Fibroblast of lung (primary cell): ENCODE measurements at regions not wholly inside any gene's neighbourhood (a gene's known extent, or its start where the extent isn't known, plus 50 kb on each side); places are given as distances from the start of the nearest gene placed in this dataset.

Source experiments
- EZH2 ChIP-seq: IDR thresholded peaks from 2 replicates; pipeline ENCODE4 v1.5.1; 2012; ENCODE audit warnings: low read length, control low read depth, mild to moderate bottlenecking; ENCODE audit errors: missing control alignments
- TF ChIP-seq, protein P1 (sequence below), 2 donors: IDR thresholded peaks in 1 of 2; conservative IDR thresholded peaks in 1 of 2; 1 replicate in 1 of 2; 2 replicates in 1 of 2; pipeline ENCODE4 v1.5.1; 2011 to 2012; ENCODE audit warnings: low read length in 2 of 2, control low read depth in 1 of 2, inconsistent platforms in 1 of 2, low read depth in 1 of 2, mild to moderate bottlenecking in 1 of 2

DNA sequence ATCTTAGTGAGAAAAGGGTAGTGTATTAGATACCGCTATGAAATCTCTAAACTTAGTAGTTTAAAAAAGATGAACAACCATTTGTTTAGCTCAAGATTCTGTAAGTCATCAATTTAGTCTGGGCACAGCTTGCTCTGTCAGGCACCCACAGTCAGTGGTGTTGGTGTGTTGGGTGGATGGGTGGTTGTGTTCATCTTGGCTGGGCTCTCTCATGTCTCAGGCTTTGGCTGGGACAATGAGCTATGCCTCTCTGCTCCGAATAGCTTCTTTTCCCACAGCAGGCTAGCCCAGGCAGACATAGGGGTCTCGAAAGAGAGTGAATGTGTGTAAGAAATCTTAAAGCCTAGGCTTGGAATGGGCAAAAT lies 127.0 kb upstream of the GATB start:
- TF ChIP-seq, protein P1, sequence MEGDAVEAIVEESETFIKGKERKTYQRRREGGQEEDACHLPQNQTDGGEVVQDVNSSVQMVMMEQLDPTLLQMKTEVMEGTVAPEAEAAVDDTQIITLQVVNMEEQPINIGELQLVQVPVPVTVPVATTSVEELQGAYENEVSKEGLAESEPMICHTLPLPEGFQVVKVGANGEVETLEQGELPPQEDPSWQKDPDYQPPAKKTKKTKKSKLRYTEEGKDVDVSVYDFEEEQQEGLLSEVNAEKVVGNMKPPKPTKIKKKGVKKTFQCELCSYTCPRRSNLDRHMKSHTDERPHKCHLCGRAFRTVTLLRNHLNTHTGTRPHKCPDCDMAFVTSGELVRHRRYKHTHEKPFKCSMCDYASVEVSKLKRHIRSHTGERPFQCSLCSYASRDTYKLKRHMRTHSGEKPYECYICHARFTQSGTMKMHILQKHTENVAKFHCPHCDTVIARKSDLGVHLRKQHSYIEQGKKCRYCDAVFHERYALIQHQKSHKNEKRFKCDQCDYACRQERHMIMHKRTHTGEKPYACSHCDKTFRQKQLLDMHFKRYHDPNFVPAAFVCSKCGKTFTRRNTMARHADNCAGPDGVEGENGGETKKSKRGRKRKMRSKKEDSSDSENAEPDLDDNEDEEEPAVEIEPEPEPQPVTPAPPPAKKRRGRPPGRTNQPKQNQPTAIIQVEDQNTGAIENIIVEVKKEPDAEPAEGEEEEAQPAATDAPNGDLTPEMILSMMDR (conservative IDR thresholded peaks at IDR 0.05 in 1 of 2, IDR thresholded peaks at IDR 0.05 in 1 of 2; ENCODE audit: low read depth in 1 of 2, low read length in 2 of 2) = no peak
- TF ChIP-seq EZH2 = no peak
